ENCODE measurements at regions not wholly inside any gene's neighbourhood (a gene's known extent, or its start where the extent isn't known, plus 50 kb on each side); places are given as distances from the start of the nearest gene placed in this dataset.

GRCh38 chr16:54712866-54713265, 217.8 kb upstream of the IRX5 start:
- WGBS, 3 donors = 74 to 90% (median 90%) methylated on average over 2 of the region's 2 CpGs
- FAIRE-seq (no peak), DNase-seq (no peak)
- H3K4me1 ChIP-seq (ENCODE audit: control insufficient read depth in 3 of 3, insufficient read depth in 2 of 3, low read depth in 1 of 3, low read length in 2 of 3) = no peaks in the 10 kb centered on the region
- H3K27me3 ChIP-seq (ENCODE audit: control insufficient read depth in 3 of 3, insufficient read depth in 3 of 3, low read length in 3 of 3) = no peaks in the 10 kb centered on the region
- H3K9me3 ChIP-seq (ENCODE audit: control insufficient read depth in 2 of 2, insufficient read depth in 1 of 2, low read depth in 1 of 2, low read length in 1 of 2) = peaks cover 0 to 4% of the 10 kb centered on the region in 2 donors
- H3K27ac ChIP-seq (ENCODE audit: low read depth in 1 of 3, low read length in 2 of 3) = no peak overlapping the region
- H3K36me3 ChIP-seq (ENCODE audit: control insufficient read depth in 3 of 3, insufficient read depth in 2 of 3, low read depth in 1 of 3, low read length in 3 of 3) = no peaks in the 10 kb centered on the region
- H3K4me3 ChIP-seq (ENCODE audit: low read depth in 1 of 3, low read length in 3 of 3) = no peak overlapping the region

- H3K9me3 ChIP-seq (ENCODE audit: control insufficient read depth in 2 of 2, insufficient read depth in 1 of 2, low read depth in 1 of 2, low read length in 1 of 2) = no peaks in the 10 kb centered on the region
- no peak overlapping the region for H3K27ac ChIP-seq (ENCODE audit: low read depth in 1 of 3, low read length in 2 of 3)
- H3K27me3 ChIP-seq (ENCODE audit: control insufficient read depth in 3 of 3, insufficient read depth in 3 of 3, low read length in 3 of 3) = no peaks in the 10 kb centered on the region
- H3K36me3 ChIP-seq (ENCODE audit: control insufficient read depth in 3 of 3, insufficient read depth in 2 of 3, low read depth in 1 of 3, low read length in 3 of 3) = no peaks in the 10 kb centered on the region
- no peak for FAIRE-seq
- no peaks in the 10 kb centered on the region for H3K4me1 ChIP-seq (ENCODE audit: control insufficient read depth in 3 of 3, insufficient read depth in 2 of 3, low read depth in 1 of 3, low read length in 2 of 3)
- no peak for DNase-seq
- WGBS, 3 donors = 85 to 95% (median 91%) methylated on average over 2 of the region's 2 CpGs
- no peak overlapping the region for H3K4me3 ChIP-seq (ENCODE audit: low read depth in 1 of 3, low read length in 3 of 3)
Measured at GRCh38 chr16:54707813-54708212, 222.9 kb upstream of the IRX5 start.

GRCh38 chr16:54706406-54706805, 224.3 kb upstream of the IRX5 start:
- no peak overlapping the region for H3K27ac ChIP-seq (ENCODE audit: low read depth in 1 of 3, low read length in 2 of 3)
- DNase-seq (no peak), FAIRE-seq (no peak)
- H3K4me1 ChIP-seq (ENCODE audit: control insufficient read depth in 3 of 3, insufficient read depth in 2 of 3, low read depth in 1 of 3, low read length in 2 of 3) = no peaks in the 10 kb centered on the region
- no peaks in the 10 kb centered on the region for H3K36me3 ChIP-seq (ENCODE audit: control insufficient read depth in 3 of 3, insufficient read depth in 2 of 3, low read depth in 1 of 3, low read length in 3 of 3)
- H3K4me3 ChIP-seq (ENCODE audit: low read depth in 1 of 3, low read length in 3 of 3) = no peak overlapping the region
- WGBS, 3 donors = 69 to 83% (median 82%) methylated on average over 2 of the region's 2 CpGs
- no peaks in the 10 kb centered on the region for H3K27me3 ChIP-seq (ENCODE audit: control insufficient read depth in 3 of 3, insufficient read depth in 3 of 3, low read length in 3 of 3)
- peaks cover 0 to 2% of the 10 kb centered on the region in 2 donors for H3K9me3 ChIP-seq (ENCODE audit: control insufficient read depth in 2 of 2, insufficient read depth in 1 of 2, low read depth in 1 of 2, low read length in 1 of 2)

- Histone ChIP-seq H3K4me3 (ENCODE audit: low read depth in 1 of 3, low read length in 3 of 3) (no peak overlapping the region), H3K27me3 (ENCODE audit: control insufficient read depth in 3 of 3, insufficient read depth in 3 of 3, low read length in 3 of 3) (no peaks in the 10 kb centered on the region), H3K9me3 (ENCODE audit: control insufficient read depth in 2 of 2, insufficient read depth in 1 of 2, low read depth in 1 of 2, low read length in 1 of 2) (peaks cover 0 to 8% of the 10 kb centered on the region in 2 donors), H3K27ac (ENCODE audit: low read depth in 1 of 3, low read length in 2 of 3) (no peak overlapping the region), H3K36me3 (ENCODE audit: control insufficient read depth in 3 of 3, insufficient read depth in 2 of 3, low read depth in 1 of 3, low read length in 3 of 3) (no peaks in the 10 kb centered on the region), H3K4me1 (ENCODE audit: control insufficient read depth in 3 of 3, insufficient read depth in 2 of 3, low read depth in 1 of 3, low read length in 2 of 3) (no peaks in the 10 kb centered on the region)
- FAIRE-seq (no peak), DNase-seq (no peak)
- WGBS, 3 donors = 85% methylated on average over 9 of the region's 9 CpGs
Measured at GRCh38 chr16:54703339-54703738, 227.3 kb upstream of the IRX5 start.

GRCh38 chr16:54699656-54700055, 231.0 kb upstream of the IRX5 start:
- no peaks in the 10 kb centered on the region for H3K4me1 ChIP-seq (ENCODE audit: control insufficient read depth in 3 of 3, insufficient read depth in 2 of 3, low read depth in 1 of 3, low read length in 2 of 3)
- H3K27me3 ChIP-seq (ENCODE audit: control insufficient read depth in 3 of 3, insufficient read depth in 3 of 3, low read length in 3 of 3) = no peaks in the 10 kb centered on the region
- no peak for DNase-seq
- no peak overlapping the region for H3K27ac ChIP-seq (ENCODE audit: low read depth in 1 of 3, low read length in 2 of 3)
- H3K4me3 ChIP-seq (ENCODE audit: low read depth in 1 of 3, low read length in 3 of 3) = no peak overlapping the region
- no peak for FAIRE-seq
- H3K9me3 ChIP-seq (ENCODE audit: control insufficient read depth in 2 of 2, insufficient read depth in 1 of 2, low read depth in 1 of 2, low read length in 1 of 2) = peaks cover 0 to 8% of the 10 kb centered on the region in 2 donors
- 66 to 75% (median 69%) methylated on average over 6 of the region's 6 CpGs for WGBS, 3 donors
- no peaks in the 10 kb centered on the region for H3K36me3 ChIP-seq (ENCODE audit: control insufficient read depth in 3 of 3, insufficient read depth in 2 of 3, low read depth in 1 of 3, low read length in 3 of 3)

- H3K27me3 ChIP-seq (ENCODE audit: control insufficient read depth in 3 of 3, insufficient read depth in 3 of 3, low read length in 3 of 3) = peaks cover 0 to 4% (median 0%) of the 10 kb centered on the region in 3 donors
- no peak for FAIRE-seq
- no peak overlapping the region for H3K27ac ChIP-seq (ENCODE audit: low read depth in 1 of 3, low read length in 2 of 3)
- H3K36me3 ChIP-seq (ENCODE audit: control insufficient read depth in 3 of 3, insufficient read depth in 2 of 3, low read depth in 1 of 3, low read length in 3 of 3) = no peaks in the 10 kb centered on the region
- no peak overlapping the region for H3K4me3 ChIP-seq (ENCODE audit: low read depth in 1 of 3, low read length in 3 of 3)
- H3K4me1 ChIP-seq (ENCODE audit: control insufficient read depth in 3 of 3, insufficient read depth in 2 of 3, low read depth in 1 of 3, low read length in 2 of 3) = no peaks in the 10 kb centered on the region
- peaks cover 0 to 8% of the 10 kb centered on the region in 2 donors for H3K9me3 ChIP-seq (ENCODE audit: control insufficient read depth in 2 of 2, insufficient read depth in 1 of 2, low read depth in 1 of 2, low read length in 1 of 2)
- no peak for DNase-seq
- 28 to 61% (median 43%) methylated on average over 8 of the region's 8 CpGs for WGBS, 3 donors
Measured at GRCh38 chr16:54697677-54698076, 233.0 kb upstream of the IRX5 start.

GRCh38 chr16:54696970-54697369, 233.7 kb upstream of the IRX5 start:
- Histone ChIP-seq H3K36me3 (ENCODE audit: control insufficient read depth in 3 of 3, insufficient read depth in 2 of 3, low read depth in 1 of 3, low read length in 3 of 3) (no peaks in the 10 kb centered on the region), H3K4me1 (ENCODE audit: control insufficient read depth in 3 of 3, insufficient read depth in 2 of 3, low read depth in 1 of 3, low read length in 2 of 3) (no peaks in the 10 kb centered on the region), H3K9me3 (ENCODE audit: control insufficient read depth in 2 of 2, insufficient read depth in 1 of 2, low read depth in 1 of 2, low read length in 1 of 2) (peaks cover 0 to 8% of the 10 kb centered on the region in 2 donors), H3K27ac (ENCODE audit: low read depth in 1 of 3, low read length in 2 of 3) (no peak overlapping the region), H3K4me3 (ENCODE audit: low read depth in 1 of 3, low read length in 3 of 3) (no peak overlapping the region), H3K27me3 (ENCODE audit: control insufficient read depth in 3 of 3, insufficient read depth in 3 of 3, low read length in 3 of 3) (peaks cover 0 to 6% (median 0%) of the 10 kb centered on the region in 3 donors)
- WGBS, 3 donors = 72 to 73% (median 73%) methylated on average over 9 of the region's 9 CpGs
- no peak for FAIRE-seq
- no peak for DNase-seq

GRCh38 chr16:54696522-54696921, 234.1 kb upstream of the IRX5 start:
- FAIRE-seq = no peak
- no peak for DNase-seq

GRCh38 chr16:54694651-54695050, 236.0 kb upstream of the IRX5 start:
- no peaks in the 10 kb centered on the region for H3K9me3 ChIP-seq (ENCODE audit: control insufficient read depth in 2 of 2, insufficient read depth in 1 of 2, low read depth in 1 of 2, low read length in 1 of 2)
- WGBS, 3 donors = 42 to 64% (median 61%) methylated on average over 2 of the region's 2 CpGs
- no peak for FAIRE-seq
- no peak overlapping the region for H3K27ac ChIP-seq (ENCODE audit: low read depth in 1 of 3, low read length in 2 of 3)
- no peaks in the 10 kb centered on the region for H3K4me1 ChIP-seq (ENCODE audit: control insufficient read depth in 3 of 3, insufficient read depth in 2 of 3, low read depth in 1 of 3, low read length in 2 of 3)
- H3K36me3 ChIP-seq (ENCODE audit: control insufficient read depth in 3 of 3, insufficient read depth in 2 of 3, low read depth in 1 of 3, low read length in 3 of 3) = no peaks in the 10 kb centered on the region
- DNase-seq = no peak
- peaks cover 0 to 6% (median 0%) of the 10 kb centered on the region in 3 donors for H3K27me3 ChIP-seq (ENCODE audit: control insufficient read depth in 3 of 3, insufficient read depth in 3 of 3, low read length in 3 of 3)
- H3K4me3 ChIP-seq (ENCODE audit: low read depth in 1 of 3, low read length in 3 of 3) = no peak overlapping the region

More at GRCh38 chr16:54696522-54696921, 234.1 kb upstream of the IRX5 start:
- 65 to 69% (median 69%) methylated on average over 8 of the region's 8 CpGs for WGBS, 3 donors
- no peaks in the 10 kb centered on the region for H3K4me1 ChIP-seq (ENCODE audit: control insufficient read depth in 3 of 3, insufficient read depth in 2 of 3, low read depth in 1 of 3, low read length in 2 of 3)
- no peak overlapping the region for H3K4me3 ChIP-seq (ENCODE audit: low read depth in 1 of 3, low read length in 3 of 3)
- H3K27me3 ChIP-seq (ENCODE audit: control insufficient read depth in 3 of 3, insufficient read depth in 3 of 3, low read length in 3 of 3) = peaks cover 0 to 6% (median 0%) of the 10 kb centered on the region in 3 donors
- H3K36me3 ChIP-seq (ENCODE audit: control insufficient read depth in 3 of 3, insufficient read depth in 2 of 3, low read depth in 1 of 3, low read length in 3 of 3) = no peaks in the 10 kb centered on the region
- H3K27ac ChIP-seq (ENCODE audit: low read depth in 1 of 3, low read length in 2 of 3) = no peak overlapping the region
- peaks cover 0 to 8% of the 10 kb centered on the region in 2 donors for H3K9me3 ChIP-seq (ENCODE audit: control insufficient read depth in 2 of 2, insufficient read depth in 1 of 2, low read depth in 1 of 2, low read length in 1 of 2)

Data from small intestine (tissue), 7 donors.